CD14-positive monocyte (primary cell): ENCODE measurements at regions not wholly inside any gene's neighbourhood (a gene's known extent, or its start where the extent isn't known, plus 50 kb on each side); places are given as distances from the start of the nearest gene placed in this dataset.

ENCODE experiments used
- DNase-seq, 3 donors: peaks; one replicate each; pipeline ENCODE4 v3.0.0-alpha.2; 2011 to 2022
- H2AFZ ChIP-seq: 2 replicates; pipeline ENCODE4 v1.6.0; 2012; ENCODE audit warnings: mild to moderate bottlenecking, low read depth, low read length, inconsistent platforms; ENCODE audit not compliant: insufficient read depth, poor library complexity, severe bottlenecking
- H3K27ac ChIP-seq, 2 donors: 1 replicate in 1 of 2; 2 replicates in 1 of 2; pipeline ENCODE4 v1.5.1; 2012 to 2013; ENCODE audit warnings: low read length in 2 of 2, control low read depth in 1 of 2, inconsistent platforms in 1 of 2, low read depth in 1 of 2, mild to moderate bottlenecking in 1 of 2
- H3K27me3 ChIP-seq, 2 donors: one replicate each; pipeline versions ENCODE4 v1.6.0 to v1.6.1; 2011 to 2013; ENCODE audit warnings: low read length in 2 of 2; ENCODE audit not compliant: control insufficient read depth in 2 of 2, insufficient read depth in 2 of 2
- H3K36me3 ChIP-seq, 2 donors: replicated peaks in 1 of 2; 1 replicate in 1 of 2; 2 replicates in 1 of 2; pipeline versions ENCODE4 v1.5.1 to v1.6.1; 2012 to 2013; ENCODE audit warnings: low read length in 2 of 2, control low read depth in 1 of 2, inconsistent platforms in 1 of 2, mild to moderate bottlenecking in 1 of 2; ENCODE audit not compliant: insufficient read depth in 2 of 2, control insufficient read depth in 1 of 2
- H3K4me1 ChIP-seq, 2 donors: 1 replicate in 1 of 2; 2 replicates in 1 of 2; pipeline versions ENCODE4 v1.5.1 to v1.6.1; 2012 to 2013; ENCODE audit warnings: low read length in 2 of 2, control low read depth in 1 of 2, inconsistent platforms in 1 of 2, mild to moderate bottlenecking in 1 of 2, moderate library complexity in 1 of 2; ENCODE audit not compliant: insufficient read depth in 2 of 2, control insufficient read depth in 1 of 2
- H3K4me2 ChIP-seq: replicated peaks from 2 replicates; pipeline ENCODE3; 2012; ENCODE audit warnings: low read length, moderate library complexity, mild to moderate bottlenecking; ENCODE audit not compliant: poor library complexity, severe bottlenecking; ENCODE audit errors: extremely low read depth
- H3K4me3 ChIP-seq, 3 experiments: fragments of 200-600 bp in 1 of 3; sonication (generic) in 1 of 3; replicated peaks in 1 of 3; 1 replicate in 2 of 3; 2 replicates in 1 of 3; pipeline ENCODE4 v1.5.1; 2011 to 2013; ENCODE audit warnings: low read length in 3 of 3, mild to moderate bottlenecking in 3 of 3, control low read depth in 2 of 3, low read depth in 2 of 3, inconsistent platforms in 1 of 3, moderate library complexity in 1 of 3
- H3K79me2 ChIP-seq: 2 replicates; pipeline ENCODE4 v1.6.0; 2012; ENCODE audit warnings: mild to moderate bottlenecking, control low read depth, inconsistent platforms, low read length, moderate library complexity; ENCODE audit not compliant: insufficient read depth
- H3K9ac ChIP-seq: 2 replicates; pipeline ENCODE4 v1.6.0; 2017; ENCODE audit warnings: low read length, mild to moderate bottlenecking; ENCODE audit not compliant: insufficient read depth, poor library complexity, severe bottlenecking
- H3K9me3 ChIP-seq, 2 donors: replicated peaks in 1 of 2; 1 replicate in 1 of 2; 2 replicates in 1 of 2; pipeline versions ENCODE4 v1.5.1 to v1.6.1; 2012 to 2013; ENCODE audit warnings: low read length in 2 of 2, control low read depth in 1 of 2; ENCODE audit not compliant: control insufficient read depth in 1 of 2, insufficient read depth in 1 of 2
- H4K20me1 ChIP-seq: 2 replicates; pipeline ENCODE4 v1.6.0; 2012; ENCODE audit warnings: mild to moderate bottlenecking, low read length, control low read depth, moderate library complexity; ENCODE audit not compliant: insufficient read depth
- H3K27ac Mint-ChIP-seq, 7 donors: one replicate each; pipeline ENCODE4 v1.8.0; 2020; ENCODE audit warnings: mild to moderate bottlenecking in 7 of 7, mixed read lengths in 7 of 7, moderate library complexity in 6 of 7, inconsistent platforms in 2 of 7
- H3K27me3 Mint-ChIP-seq, 3 donors: one replicate each; pipeline ENCODE4 v1.8.0; 2021 to 2022; ENCODE audit warnings: low read depth in 3 of 3, mild to moderate bottlenecking in 3 of 3, mixed read lengths in 3 of 3, moderate library complexity in 3 of 3, inconsistent platforms in 1 of 3
- H3K36me3 Mint-ChIP-seq, 2 donors: one replicate each; pipeline ENCODE4 v1.8.0; 2020; ENCODE audit warnings: mixed read lengths in 2 of 2, inconsistent platforms in 1 of 2, mild to moderate bottlenecking in 1 of 2
- H3K4me1 Mint-ChIP-seq: one replicate; pipeline ENCODE4 v1.8.0; 2020; ENCODE audit warnings: mild to moderate bottlenecking, mixed read lengths
- H3K4me3 Mint-ChIP-seq, 2 donors: one replicate each; pipeline ENCODE4 v1.8.0; 2020; ENCODE audit warnings: mild to moderate bottlenecking in 2 of 2, mixed read lengths in 2 of 2, moderate library complexity in 1 of 2
- H3K9me3 Mint-ChIP-seq, 7 donors: one replicate each; pipeline ENCODE4 v1.8.0; 2020 to 2022; ENCODE audit warnings: mixed read lengths in 7 of 7, mild to moderate bottlenecking in 6 of 7, moderate library complexity in 6 of 7, inconsistent platforms in 2 of 7
- CTCF ChIP-seq: fragments of 200-600 bp; IDR thresholded peaks from one replicate; pipeline ENCODE4 v1.8.0; 2022; ENCODE audit warnings: antibody characterized with exemption, mild to moderate bottlenecking
- WGBS: methylation state at CpG from one replicate; pipeline ENCODE4 v1.1.5; 2013; ENCODE audit warnings: missing lambda C conversion rate; ENCODE audit not compliant: insufficient coverage; 5-methylcytosine and 5-hydroxymethylcytosine counted together
- intact Hi-C, 2 donors: fragments of 100-400 bp; cut with micrococcal nuclease; formaldehyde crosslinking; loops; one replicate each; pipeline versions ENCODE4 v1.15.0 to v1.15.1; 2023

GRCh38 chr1:164971391-164971790, 385.1 kb downstream of the LMX1A start:
- Histone ChIP-seq H3K4me2 (no peak overlapping the region), H4K20me1 (no peaks in the 10 kb centered on the region), H3K4me3 (no peak overlapping the region), H2AFZ (no peak overlapping the region), H3K9ac (no peak overlapping the region), H3K9me3 (no peaks in the 10 kb centered on the region), H3K79me2 (no peaks in the 10 kb centered on the region), H3K36me3 (no peaks in the 10 kb centered on the region), H3K4me1 (no peaks in the 10 kb centered on the region), H3K27me3 (no peaks in the 10 kb centered on the region), H3K27ac (no peak overlapping the region)
- Mint-ChIP-seq H3K9me3 (peaks cover 2 to 7% (median 3%) of the 10 kb centered on the region in 7 donors), H3K4me1 (no peaks in the 10 kb centered on the region), H3K27ac (no peak overlapping the region), H3K36me3 (no peaks in the 10 kb centered on the region), H3K27me3 (peaks cover 0 to 1% (median 0%) of the 10 kb centered on the region in 3 donors), H3K4me3 (no peak overlapping the region)
- no peak for DNase-seq
- TF ChIP-seq CTCF: no peak
- WGBS: 97% methylated on average over 5 of the region's 5 CpGs
- intact Hi-C loops: no loop called here

- H3K36me3 ChIP-seq: no peaks in the 10 kb centered on the region
- Mint-ChIP-seq H3K27me3 (peaks cover 0 to 1% (median 0%) of the 10 kb centered on the region in 3 donors), H3K4me1 (no peaks in the 10 kb centered on the region), H3K9me3 (peaks cover 2 to 7% (median 2%) of the 10 kb centered on the region in 7 donors), H3K27ac (no peak overlapping the region), H3K4me3 (no peak overlapping the region), H3K36me3 (no peaks in the 10 kb centered on the region)
- no peaks in the 10 kb centered on the region for H3K4me1 ChIP-seq
- WGBS: no CpG with 5 or more reads among the region's 2 CpGs
- no peak for TF ChIP-seq CTCF
- no peak overlapping the region for H2AFZ ChIP-seq
- H4K20me1 ChIP-seq: no peaks in the 10 kb centered on the region
- no peak overlapping the region for H3K9ac ChIP-seq
- H3K79me2 ChIP-seq: no peaks in the 10 kb centered on the region
- no peak overlapping the region for H3K4me2 ChIP-seq
- H3K27me3 ChIP-seq: no peaks in the 10 kb centered on the region
- intact Hi-C loops: no loop called here
- no peak for DNase-seq
- no peak overlapping the region for H3K27ac ChIP-seq
- peaks cover 0 to 3% of the 10 kb centered on the region in 2 donors for H3K9me3 ChIP-seq
- no peak overlapping the region for H3K4me3 ChIP-seq
These were observed 387.3 kb downstream of the LMX1A start for GRCh38 chr1:164969253-164969652.
